Transverse colon (tissue), 4 donors: ENCODE measurements at regions not wholly inside any gene's neighbourhood (a gene's known extent, or its start where the extent isn't known, plus 50 kb on each side); places are given as distances from the start of the nearest gene placed in this dataset.

Experiments
- DNase-seq: peaks from one replicate; pipeline ENCODE4 v3.0.0-alpha.2; 2019
- H3K27ac ChIP-seq, 4 donors: fragments of 200-600 bp; sonication (generic); 2 replicates each; pipeline ENCODE4 v1.5.1; 2016 to 2018; ENCODE audit warnings: inconsistent platforms in 4 of 4
- H3K27me3 ChIP-seq: fragments of 200-600 bp; sonication (generic); 2 replicates; pipeline ENCODE4 v1.5.1; 2017; ENCODE audit warnings: inconsistent platforms
- H3K36me3 ChIP-seq, 4 donors: fragments of 200-600 bp; sonication (generic); 2 replicates each; pipeline ENCODE4 v1.5.1; 2017 to 2019; ENCODE audit warnings: inconsistent platforms in 4 of 4
- H3K4me1 ChIP-seq, 4 donors: fragments of 200-600 bp; sonication (generic); 2 replicates each; pipeline ENCODE4 v1.5.1; 2017 to 2020; ENCODE audit warnings: inconsistent platforms in 4 of 4
- H3K4me3 ChIP-seq, 4 donors: fragments of 200-600 bp; sonication (generic); 1 replicate in 1 of 4; 2 replicates in 3 of 4; pipeline versions ENCODE4 v1.5.1 to v1.6.1; 2017 to 2019; ENCODE audit warnings: inconsistent platforms in 4 of 4
- H3K9me3 ChIP-seq, 2 donors: fragments of 200-600 bp; sonication (generic); 2 replicates each; pipeline ENCODE4 v1.5.1; 2017 to 2019; ENCODE audit warnings: inconsistent platforms in 2 of 2
- EP300 ChIP-seq: sonication (generic); formaldehyde crosslinking; IDR thresholded peaks from one replicate; pipeline ENCODE4 v1.6.1; 2017; ENCODE audit warnings: antibody characterized with exemption, low read depth
- POLR2A ChIP-seq: fragments of 450-650 bp; IDR thresholded peaks from one replicate; pipeline ENCODE4 v1.6.1; 2016; ENCODE audit warnings: antibody characterized with exemption, mild to moderate bottlenecking, moderate library complexity
- POLR2AphosphoS5 ChIP-seq, 3 donors: sonication (generic); formaldehyde crosslinking; IDR thresholded peaks; one replicate each; pipeline ENCODE4 v1.6.1; 2016; ENCODE audit warnings: antibody characterized with exemption in 3 of 3
- WGBS, 2 donors: methylation state at CpG; one replicate each; pipeline ENCODE4 v1.1.5; 2018; ENCODE audit warnings: low coverage in 1 of 2; 5-methylcytosine and 5-hydroxymethylcytosine counted together
- in situ Hi-C, 4 donors: fragments of 200-750 bp; cut with MboI; loops; one replicate each; pipeline versions ENCODE4 v1.15.0 to v1.15.1; 2017; ENCODE audit warnings: low sequenced_read_pairs in 3 of 4, low pct_ligation_motif_present in 1 of 4, low pct_unique_long_range_greater_than_20kb in 1 of 4
- intact Hi-C: fragments of 100-400 bp; cut with DNase I; formaldehyde crosslinking; loops from one replicate; pipeline ENCODE4 v1.15.1; 2023; ENCODE audit warnings: low total_unique reads
- small RNA-seq, 4 donors: library from RNA; depleted of rRNA; stranded (forward); fragments of <200 nt; gene quantifications; one replicate each; pipeline ENCODE3, GENCODE V24; 2016
- TF ChIP-seq, protein P1 (sequence below), 5 experiments: fragments of 200-600 bp in 3 of 5; fragments of 450-650 bp in 2 of 5; sonication (generic) in 3 of 5; IDR thresholded peaks; 1 replicate in 2 of 5; 2 replicates in 3 of 5; pipeline ENCODE4 v1.5.1; 2016 to 2017; ENCODE audit warnings: antibody characterized with exemption in 5 of 5, inconsistent platforms in 3 of 5, mild to moderate bottlenecking in 2 of 5, moderate library complexity in 1 of 5

DNA sequence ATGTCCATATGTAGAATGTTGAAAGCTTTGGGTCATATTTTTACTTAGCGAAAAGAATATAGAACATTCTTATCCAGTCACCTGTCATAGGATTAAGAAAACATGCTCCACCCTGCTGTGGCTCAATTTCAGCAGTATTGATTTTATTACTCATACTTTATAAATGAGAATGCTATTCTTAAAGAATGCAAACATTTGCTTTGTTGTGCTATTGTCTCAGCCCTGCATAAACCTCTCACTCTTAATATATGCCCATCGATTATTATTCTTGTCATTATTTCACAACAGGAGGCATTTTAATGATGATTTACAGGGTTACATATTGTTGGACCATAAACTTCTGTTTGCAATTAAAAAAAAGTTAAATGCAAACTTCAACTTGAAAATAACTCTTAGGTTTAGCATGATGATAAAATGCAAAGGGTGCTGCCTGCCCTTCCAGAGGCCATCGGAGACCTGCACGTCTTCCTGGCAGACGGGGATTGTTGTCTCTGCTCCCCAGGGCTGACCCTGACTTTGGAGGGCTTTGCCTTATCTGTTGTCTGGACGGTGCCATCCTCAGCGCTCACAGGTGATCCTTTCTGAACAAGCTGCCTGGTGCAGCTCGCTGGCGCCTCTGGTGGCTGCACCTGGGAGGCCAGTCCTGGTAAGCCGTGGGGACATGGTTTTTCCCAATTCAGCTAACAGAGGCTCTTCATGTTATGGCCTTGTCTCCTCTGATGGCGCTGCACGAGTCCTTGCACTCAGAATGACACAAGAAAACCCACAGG, 50.0 kb upstream of the SHH start:
- in situ Hi-C loops, result no loop called here
- no peak overlapping the region for H3K4me3 ChIP-seq
- no peak for TF ChIP-seq EP300
- no peak for TF ChIP-seq POLR2A
- TF ChIP-seq POLR2AphosphoS5 (IDR thresholded peaks at IDR 0.05), result no peak
- TF ChIP-seq, protein P1, sequence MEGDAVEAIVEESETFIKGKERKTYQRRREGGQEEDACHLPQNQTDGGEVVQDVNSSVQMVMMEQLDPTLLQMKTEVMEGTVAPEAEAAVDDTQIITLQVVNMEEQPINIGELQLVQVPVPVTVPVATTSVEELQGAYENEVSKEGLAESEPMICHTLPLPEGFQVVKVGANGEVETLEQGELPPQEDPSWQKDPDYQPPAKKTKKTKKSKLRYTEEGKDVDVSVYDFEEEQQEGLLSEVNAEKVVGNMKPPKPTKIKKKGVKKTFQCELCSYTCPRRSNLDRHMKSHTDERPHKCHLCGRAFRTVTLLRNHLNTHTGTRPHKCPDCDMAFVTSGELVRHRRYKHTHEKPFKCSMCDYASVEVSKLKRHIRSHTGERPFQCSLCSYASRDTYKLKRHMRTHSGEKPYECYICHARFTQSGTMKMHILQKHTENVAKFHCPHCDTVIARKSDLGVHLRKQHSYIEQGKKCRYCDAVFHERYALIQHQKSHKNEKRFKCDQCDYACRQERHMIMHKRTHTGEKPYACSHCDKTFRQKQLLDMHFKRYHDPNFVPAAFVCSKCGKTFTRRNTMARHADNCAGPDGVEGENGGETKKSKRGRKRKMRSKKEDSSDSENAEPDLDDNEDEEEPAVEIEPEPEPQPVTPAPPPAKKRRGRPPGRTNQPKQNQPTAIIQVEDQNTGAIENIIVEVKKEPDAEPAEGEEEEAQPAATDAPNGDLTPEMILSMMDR (IDR thresholded peaks at IDR 0.05), result no peak
- H3K4me1 ChIP-seq, result peaks cover 0 to 22% (median 2%) of the 10 kb centered on the region in 4 donors
- no peak overlapping the region for H3K27ac ChIP-seq
- peaks cover 25% of the 10 kb centered on the region for H3K27me3 ChIP-seq
- no peaks in the 10 kb centered on the region for H3K9me3 ChIP-seq
- 46 to 77% methylated on average over 5 to 12 of the region's 12 CpGs for WGBS, 2 donors
- DNase-seq, result no peak
- intact Hi-C loops, result no loop called here
- H3K36me3 ChIP-seq, result no peaks in the 10 kb centered on the region

Small RNAs in the stretch of these regions (small RNA-seq; reads per million reads assigned to genes)
- 0 reads per million in 4 donors for gene AC093813.1
- 0 reads per million in 4 donors for gene RF00019
